ENCODE measurements at regions not wholly inside any gene's neighbourhood (a gene's known extent, or its start where the extent isn't known, plus 50 kb on each side); places are given as distances from the start of the nearest gene placed in this dataset.

DNA sequence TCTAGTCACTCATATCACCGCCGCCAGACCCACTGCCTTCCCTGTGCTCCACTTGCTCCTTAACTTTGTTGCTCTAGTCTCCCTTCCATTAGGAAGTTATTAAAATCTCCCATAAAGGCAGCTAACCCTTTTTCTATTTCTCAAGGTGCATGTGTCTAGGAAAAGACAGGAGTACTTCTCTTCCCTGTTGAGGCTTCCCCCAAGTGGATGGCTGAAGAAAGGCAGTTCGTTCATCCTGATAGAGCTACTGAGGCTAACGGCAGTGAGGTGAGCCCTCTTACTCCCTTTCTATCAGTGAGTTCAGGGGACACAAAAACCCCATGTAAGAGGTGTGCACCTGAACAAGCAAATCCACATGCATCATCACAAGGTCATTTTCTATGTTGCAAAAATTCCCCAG is 397.8 kb downstream of the IGSF11 start (continued):
- TF ChIP-seq, protein P1, sequence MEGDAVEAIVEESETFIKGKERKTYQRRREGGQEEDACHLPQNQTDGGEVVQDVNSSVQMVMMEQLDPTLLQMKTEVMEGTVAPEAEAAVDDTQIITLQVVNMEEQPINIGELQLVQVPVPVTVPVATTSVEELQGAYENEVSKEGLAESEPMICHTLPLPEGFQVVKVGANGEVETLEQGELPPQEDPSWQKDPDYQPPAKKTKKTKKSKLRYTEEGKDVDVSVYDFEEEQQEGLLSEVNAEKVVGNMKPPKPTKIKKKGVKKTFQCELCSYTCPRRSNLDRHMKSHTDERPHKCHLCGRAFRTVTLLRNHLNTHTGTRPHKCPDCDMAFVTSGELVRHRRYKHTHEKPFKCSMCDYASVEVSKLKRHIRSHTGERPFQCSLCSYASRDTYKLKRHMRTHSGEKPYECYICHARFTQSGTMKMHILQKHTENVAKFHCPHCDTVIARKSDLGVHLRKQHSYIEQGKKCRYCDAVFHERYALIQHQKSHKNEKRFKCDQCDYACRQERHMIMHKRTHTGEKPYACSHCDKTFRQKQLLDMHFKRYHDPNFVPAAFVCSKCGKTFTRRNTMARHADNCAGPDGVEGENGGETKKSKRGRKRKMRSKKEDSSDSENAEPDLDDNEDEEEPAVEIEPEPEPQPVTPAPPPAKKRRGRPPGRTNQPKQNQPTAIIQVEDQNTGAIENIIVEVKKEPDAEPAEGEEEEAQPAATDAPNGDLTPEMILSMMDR (IDR thresholded peaks at IDR 0.05; ENCODE audit: control extremely low read depth in 1 of 3, insufficient read depth in 1 of 3, low read depth in 1 of 3, low read length in 3 of 3), result peak; percentile 24 to 69 (median 46)
- no peak for TF ChIP-seq EGR1 (IDR thresholded peaks at IDR 0.05; ENCODE audit: borderline replicate concordance, low read depth, low read length)
